ENCODE measurements at regions not wholly inside any gene's neighbourhood (a gene's known extent, or its start where the extent isn't known, plus 50 kb on each side); places are given as distances from the start of the nearest gene placed in this dataset.

- DNase-seq, result no peak
These were observed 123.6 kb upstream of the RUNX3 start for GRCh38 chr1:25053576-25054250.

- no peak for DNase-seq
These were observed 121.8 kb upstream of the RUNX3 start for GRCh38 chr1:25051906-25052305.

- no peak for DNase-seq
These were observed 121.4 kb upstream of the RUNX3 start for GRCh38 chr1:25051504-25051903.

GRCh38 chr1:25050165-25050564 lies 120.1 kb upstream of the RUNX3 start:
- DNase-seq, result no peak

- DNase-seq, result no peak
These were observed 119.1 kb upstream of the RUNX3 start for GRCh38 chr1:25049190-25049589.

- DNase-seq, result no peak
These were observed 118.7 kb upstream of the RUNX3 start for GRCh38 chr1:25048728-25049127.

- no peak for DNase-seq
These were observed 117.6 kb upstream of the RUNX3 start for GRCh38 chr1:25047506-25048240.

- DNase-seq, result no peak
These were observed 116.1 kb upstream of the RUNX3 start for GRCh38 chr1:25046194-25046532.

GRCh38 chr1:25045480-25046193 lies 115.6 kb upstream of the RUNX3 start:
- no peak for DNase-seq

GRCh38 chr1:25043228-25043580 lies 113.1 kb upstream of the RUNX3 start:
- no peak for DNase-seq

GRCh38 chr1:25042331-25043227 lies 112.5 kb upstream of the RUNX3 start:
- no peak for DNase-seq

- no peak for DNase-seq
These were observed 111.8 kb upstream of the RUNX3 start for GRCh38 chr1:25041916-25042315.

- no peak for DNase-seq
These were observed 110.1 kb upstream of the RUNX3 start for GRCh38 chr1:25040122-25040685.

- DNase-seq, result no peak
These were observed 109.2 kb upstream of the RUNX3 start for GRCh38 chr1:25039229-25039628.

- no peak for DNase-seq
These were observed 108.6 kb upstream of the RUNX3 start for GRCh38 chr1:25038699-25039098.

GRCh38 chr1:25037174-25038074 lies 107.3 kb upstream of the RUNX3 start:
- DNase-seq, result peak; percentile 76 to 81

- no peak for DNase-seq
These were observed 106.1 kb upstream of the RUNX3 start for GRCh38 chr1:25036117-25036546.

GRCh38 chr1:25035523-25036116 lies 105.5 kb upstream of the RUNX3 start:
- no peak for DNase-seq

- no peak for DNase-seq
These were observed 104.9 kb upstream of the RUNX3 start for GRCh38 chr1:25034736-25035522.
